Stomach smooth muscle (tissue), 2 donors: ENCODE measurements at regions not wholly inside any gene's neighbourhood (a gene's known extent, or its start where the extent isn't known, plus 50 kb on each side); places are given as distances from the start of the nearest gene placed in this dataset.

Experiments used
- H3K27ac ChIP-seq: one replicate; pipeline ENCODE4 v1.7.0; 2013; ENCODE audit warnings: mild to moderate bottlenecking, low read length, inconsistent platforms
- H3K27me3 ChIP-seq, 2 donors: one replicate each; pipeline ENCODE4 v1.7.0; 2013; ENCODE audit warnings: low read length in 2 of 2; ENCODE audit not compliant: insufficient read depth in 2 of 2, control insufficient read depth in 1 of 2
- H3K36me3 ChIP-seq, 2 donors: one replicate each; pipeline ENCODE4 v1.7.0; 2013; ENCODE audit warnings: low read length in 2 of 2; ENCODE audit not compliant: control insufficient read depth in 2 of 2, insufficient read depth in 2 of 2
- H3K4me1 ChIP-seq: one replicate; pipeline ENCODE4 v1.7.0; 2013; ENCODE audit warnings: low read length; ENCODE audit not compliant: control insufficient read depth, insufficient read depth
- H3K4me3 ChIP-seq, 2 donors: one replicate each; pipeline ENCODE4 v1.7.0; 2013; ENCODE audit warnings: low read length in 2 of 2
- H3K9ac ChIP-seq, 2 donors: one replicate each; pipeline ENCODE4 v1.7.0; 2013; ENCODE audit warnings: low read length in 2 of 2, mild to moderate bottlenecking in 1 of 2
- H3K9me3 ChIP-seq, 2 donors: one replicate each; pipeline ENCODE4 v1.7.0; 2013; ENCODE audit warnings: low read length in 2 of 2; ENCODE audit not compliant: control insufficient read depth in 2 of 2
- donor health status: healthy.
- donor health status: Pancreatic carcinoma.

DNA sequence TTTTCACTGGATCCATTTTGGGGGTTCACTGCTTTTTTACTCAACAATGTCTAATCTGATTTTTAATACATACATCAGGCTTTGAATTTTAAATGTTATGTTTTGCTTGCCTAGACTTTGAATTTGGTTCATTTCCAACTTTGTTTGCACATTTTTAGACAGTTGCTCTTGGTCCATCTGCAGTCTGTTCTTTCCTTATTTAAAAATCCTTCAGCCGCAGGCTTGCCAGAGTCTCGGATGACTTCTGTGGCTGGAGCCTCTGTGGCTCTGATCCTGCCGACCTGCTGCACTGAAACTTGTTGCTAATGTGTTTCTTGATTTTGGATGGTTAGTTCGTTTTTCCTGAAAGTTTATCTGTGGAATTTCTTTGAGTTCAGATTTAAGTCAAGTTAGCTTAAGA, 172.0 kb upstream of the ALKAL2 start:
- Histone ChIP-seq H3K9ac (no peak overlapping the region), H3K27ac (no peak overlapping the region), H3K4me1 (no peaks in the 10 kb centered on the region), H3K36me3 (no peaks in the 10 kb centered on the region), H3K4me3 (no peak overlapping the region), H3K27me3 (peaks cover 0 to 4% of the 10 kb centered on the region in 2 donors), H3K9me3 (no peaks in the 10 kb centered on the region)

DNA sequence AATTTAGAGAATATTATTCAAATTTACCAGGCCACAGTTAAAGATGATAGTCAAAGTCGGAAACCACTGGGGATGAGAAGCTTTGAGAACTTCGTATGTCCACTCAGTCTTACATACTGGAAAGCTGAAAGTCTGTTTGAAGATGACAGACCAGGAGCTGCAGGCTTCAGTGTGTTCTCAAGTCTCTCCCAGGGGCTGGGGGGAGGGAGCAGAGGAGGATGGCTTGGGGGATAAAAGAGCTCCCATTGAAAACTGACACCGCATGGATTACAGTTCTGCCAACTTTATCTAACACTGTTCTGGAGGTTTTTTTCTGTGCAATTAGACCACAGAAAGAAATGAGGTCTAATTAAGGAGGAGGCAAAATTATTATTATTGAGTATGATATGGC, 170.5 kb upstream of the ALKAL2 start:
- peaks cover 0 to 6% of the 10 kb centered on the region in 2 donors for H3K27me3 ChIP-seq
- no peak overlapping the region for H3K27ac ChIP-seq
- H3K4me1 ChIP-seq = no peaks in the 10 kb centered on the region
- H3K9me3 ChIP-seq = no peaks in the 10 kb centered on the region
- no peak overlapping the region for H3K9ac ChIP-seq
- H3K36me3 ChIP-seq = no peaks in the 10 kb centered on the region
- H3K4me3 ChIP-seq = no peak overlapping the region

GRCh38 chr2:457792-458424, 170.0 kb upstream of the ALKAL2 start:
- Histone ChIP-seq H3K4me3 (no peak overlapping the region), H3K9me3 (no peaks in the 10 kb centered on the region), H3K36me3 (no peaks in the 10 kb centered on the region), H3K9ac (no peak overlapping the region), H3K27me3 (peaks cover 0 to 6% of the 10 kb centered on the region in 2 donors), H3K27ac (no peak overlapping the region), H3K4me1 (no peaks in the 10 kb centered on the region)

DNA sequence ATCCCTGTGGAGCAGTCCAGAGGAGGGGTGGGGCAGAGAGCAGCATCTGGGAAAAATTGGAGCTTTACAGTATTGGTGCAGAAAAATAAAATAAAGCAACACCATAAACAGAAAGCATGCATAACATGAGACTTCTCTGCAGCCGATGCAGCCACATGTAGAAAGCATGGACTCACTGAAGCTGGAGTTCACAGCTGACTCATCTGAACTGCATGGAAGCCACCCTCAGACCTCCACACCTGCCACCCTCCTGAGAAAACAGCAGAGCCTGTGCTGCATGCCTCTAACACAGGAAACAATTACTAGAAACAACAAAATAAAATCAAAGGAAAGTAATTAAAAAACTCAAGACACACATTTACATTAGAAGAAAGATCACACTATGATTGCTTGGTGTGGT, 169.4 kb upstream of the ALKAL2 start:
- H3K9me3 ChIP-seq = no peaks in the 10 kb centered on the region
- no peak overlapping the region for H3K4me3 ChIP-seq
- H3K27me3 ChIP-seq = peaks cover 0 to 6% of the 10 kb centered on the region in 2 donors
- no peak overlapping the region for H3K27ac ChIP-seq
- no peaks in the 10 kb centered on the region for H3K4me1 ChIP-seq
- H3K9ac ChIP-seq = no peak overlapping the region
- no peaks in the 10 kb centered on the region for H3K36me3 ChIP-seq

- peaks cover 0 to 6% of the 10 kb centered on the region in 2 donors for H3K27me3 ChIP-seq
- no peak overlapping the region for H3K4me3 ChIP-seq
- H3K9ac ChIP-seq = no peak overlapping the region
- no peaks in the 10 kb centered on the region for H3K4me1 ChIP-seq
- no peak overlapping the region for H3K27ac ChIP-seq
- H3K9me3 ChIP-seq = no peaks in the 10 kb centered on the region
- H3K36me3 ChIP-seq = no peaks in the 10 kb centered on the region
Measured at GRCh38 chr2:455913-456312, 168.0 kb upstream of the ALKAL2 start.

DNA sequence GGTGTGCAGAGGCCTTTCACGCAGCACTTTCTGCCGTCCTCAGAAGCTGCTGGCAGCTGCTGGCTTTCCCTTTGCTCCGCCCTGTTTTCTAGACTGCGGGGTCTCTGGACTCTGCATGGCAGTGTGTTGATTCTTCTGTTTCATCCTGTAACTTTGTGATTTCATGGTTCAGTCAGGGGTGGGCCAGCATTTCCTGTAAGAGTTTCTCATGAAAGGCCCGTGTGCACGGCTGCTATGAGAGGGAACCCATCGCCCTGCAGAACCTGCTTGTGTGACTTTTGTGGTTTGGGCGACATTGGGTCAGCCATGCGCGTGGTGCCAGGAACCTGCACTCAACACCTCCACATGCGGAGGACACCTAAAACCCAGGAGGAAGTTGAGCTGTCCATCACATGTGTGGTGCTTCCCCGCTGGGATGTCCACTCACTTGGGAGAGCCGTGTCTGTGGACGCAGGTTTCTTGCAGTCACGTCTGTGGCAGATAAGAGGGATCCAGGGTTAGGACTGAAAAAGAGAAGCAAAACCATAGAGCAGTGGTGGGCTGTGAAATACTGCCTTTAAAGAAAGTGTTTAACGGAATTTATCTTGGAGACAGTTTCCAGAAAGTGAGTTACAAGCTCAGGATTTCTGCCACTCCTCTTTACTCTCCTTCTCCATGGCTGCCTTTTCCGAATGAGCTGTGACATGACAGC, 167.3 kb upstream of the ALKAL2 start:
- Histone ChIP-seq H3K4me3 (no peak overlapping the region), H3K27ac (no peak overlapping the region), H3K9ac (no peak overlapping the region), H3K4me1 (no peaks in the 10 kb centered on the region), H3K36me3 (no peaks in the 10 kb centered on the region), H3K27me3 (peaks cover 0 to 6% of the 10 kb centered on the region in 2 donors), H3K9me3 (no peaks in the 10 kb centered on the region)

- no peaks in the 10 kb centered on the region for H3K4me1 ChIP-seq
- no peak overlapping the region for H3K27ac ChIP-seq
- H3K9me3 ChIP-seq = no peaks in the 10 kb centered on the region
- peaks cover 0 to 6% of the 10 kb centered on the region in 2 donors for H3K27me3 ChIP-seq
- no peak overlapping the region for H3K9ac ChIP-seq
- H3K36me3 ChIP-seq = no peaks in the 10 kb centered on the region
- no peak overlapping the region for H3K4me3 ChIP-seq
Measured at GRCh38 chr2:453132-453531, 165.2 kb upstream of the ALKAL2 start.

- H3K4me3 ChIP-seq = no peak overlapping the region
- peaks cover 0 to 6% of the 10 kb centered on the region in 2 donors for H3K27me3 ChIP-seq
- H3K9me3 ChIP-seq = no peaks in the 10 kb centered on the region
- no peak overlapping the region for H3K9ac ChIP-seq
- H3K27ac ChIP-seq = no peak overlapping the region
- H3K4me1 ChIP-seq = no peaks in the 10 kb centered on the region
- H3K36me3 ChIP-seq = no peaks in the 10 kb centered on the region
Measured at GRCh38 chr2:451495-451894, 163.6 kb upstream of the ALKAL2 start.

DNA sequence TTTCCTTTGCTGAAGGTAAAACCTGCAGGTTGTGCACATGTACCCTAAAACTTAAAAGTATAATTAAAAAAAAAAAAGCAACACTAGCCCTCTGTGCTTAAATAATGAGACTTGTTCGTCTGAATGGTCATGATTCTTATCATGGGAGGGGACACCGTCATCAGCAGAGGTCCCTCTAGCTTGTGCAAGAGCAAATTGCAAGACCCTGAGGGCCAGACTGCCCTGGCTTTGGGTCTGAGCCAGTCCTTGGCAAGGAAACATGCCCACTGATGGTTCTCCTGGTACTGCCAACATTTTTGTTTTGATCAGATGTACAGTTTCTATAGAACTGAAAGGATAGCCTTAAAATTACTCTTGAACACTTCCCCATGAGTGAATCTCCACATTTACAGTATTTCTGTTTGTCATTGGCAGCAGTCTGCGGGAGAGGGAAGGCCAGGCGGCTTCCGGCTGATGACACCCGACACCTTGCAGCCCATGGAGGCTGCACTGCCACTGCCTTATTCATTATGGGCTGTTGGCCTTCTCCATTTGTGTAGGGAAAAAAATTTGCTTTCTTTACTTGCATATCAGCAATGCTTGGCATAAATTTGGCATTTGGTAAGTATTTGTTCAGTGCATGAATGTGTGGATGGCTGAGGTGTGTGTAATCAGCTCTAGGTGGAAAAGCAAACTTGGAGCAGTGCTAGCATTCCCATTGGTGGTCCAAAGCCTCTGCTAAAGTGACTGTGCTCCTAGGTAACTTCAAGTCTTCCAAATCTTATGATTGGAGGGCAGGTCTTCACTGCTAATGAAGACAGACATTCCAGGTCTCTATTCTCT, 161.6 kb upstream of the ALKAL2 start:
- H3K9ac ChIP-seq = no peak overlapping the region
- no peaks in the 10 kb centered on the region for H3K27me3 ChIP-seq
- no peak overlapping the region for H3K4me3 ChIP-seq
- no peaks in the 10 kb centered on the region for H3K9me3 ChIP-seq
- H3K36me3 ChIP-seq = no peaks in the 10 kb centered on the region
- no peak overlapping the region for H3K27ac ChIP-seq
- no peaks in the 10 kb centered on the region for H3K4me1 ChIP-seq

DNA sequence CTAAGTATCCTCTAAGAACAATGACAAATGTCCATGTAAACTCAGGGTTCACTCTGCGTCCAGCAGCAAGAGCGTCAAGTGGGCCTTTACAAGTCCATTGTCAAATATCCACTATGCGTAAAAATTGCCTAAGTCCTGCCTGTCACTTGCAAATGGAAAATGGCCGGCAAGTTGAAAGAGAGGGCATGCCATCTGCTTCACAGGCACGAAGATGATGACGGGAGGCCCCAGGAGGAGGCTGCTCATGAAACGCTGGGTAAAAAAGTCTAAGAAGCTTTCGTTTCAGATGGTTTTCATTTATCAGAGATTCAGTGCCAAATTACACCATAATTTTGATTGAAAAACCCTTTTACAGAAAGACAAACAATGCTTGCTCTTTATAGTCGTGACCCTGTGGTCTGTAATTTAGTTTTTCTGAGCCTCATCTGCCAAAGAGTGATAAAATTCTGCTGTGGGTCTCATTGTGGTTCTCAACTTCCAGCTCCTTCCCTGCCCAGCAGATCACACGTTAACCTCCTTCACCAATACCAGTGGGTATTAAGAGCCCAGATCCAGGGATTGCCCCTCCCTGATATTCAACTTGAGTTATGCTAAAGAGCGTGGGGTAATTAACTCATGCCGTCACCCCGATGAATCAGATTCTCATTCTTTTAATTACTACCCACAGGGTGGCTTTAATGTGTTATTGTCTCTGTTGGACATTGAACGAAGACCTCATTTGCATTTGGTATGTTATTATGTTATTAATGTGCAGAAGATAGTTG, 160.2 kb upstream of the ALKAL2 start:
- Histone ChIP-seq H3K4me1 (no peaks in the 10 kb centered on the region), H3K36me3 (no peaks in the 10 kb centered on the region), H3K27ac (no peak overlapping the region), H3K4me3 (no peak overlapping the region), H3K9me3 (no peaks in the 10 kb centered on the region), H3K27me3 (no peaks in the 10 kb centered on the region), H3K9ac (no peak overlapping the region)
